ENCODE measurements at regions not wholly inside any gene's neighbourhood (a gene's known extent, or its start where the extent isn't known, plus 50 kb on each side); places are given as distances from the start of the nearest gene placed in this dataset.

DNA sequence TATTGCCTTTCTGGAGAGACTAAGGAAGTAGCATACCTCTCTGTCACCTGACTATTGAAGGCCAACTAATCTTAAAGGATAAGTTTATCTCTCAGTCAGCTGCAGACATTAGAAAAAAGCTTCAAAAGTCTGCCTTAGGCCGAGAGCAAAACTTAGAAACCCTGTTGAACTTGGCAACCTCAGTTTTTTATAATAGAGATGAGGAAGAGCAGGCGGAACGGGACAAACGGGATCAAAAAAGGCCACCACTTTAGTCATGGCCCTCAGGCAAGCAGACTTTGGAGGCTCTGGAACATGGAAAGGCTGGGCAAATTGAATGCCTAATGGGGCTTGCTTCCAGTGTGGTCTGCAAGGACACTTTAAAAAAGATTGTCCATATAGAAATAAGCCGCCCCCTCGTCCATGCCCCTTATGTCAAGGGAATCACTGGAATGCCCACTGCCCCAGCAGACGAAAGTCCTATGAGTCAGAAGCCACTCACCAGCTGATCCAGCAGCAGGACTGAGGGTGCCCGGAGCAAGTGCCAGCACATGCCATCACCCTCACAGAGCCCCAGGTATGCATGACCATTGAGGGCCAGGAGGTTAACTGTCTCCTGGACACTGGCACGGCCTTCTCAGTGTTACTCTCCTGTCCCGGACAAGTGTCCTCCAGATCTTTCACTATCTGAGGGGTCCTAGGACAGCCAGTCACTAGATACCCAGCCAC lies 61.5 kb upstream of the FAM98A start:
- no peak for DNase-seq

GRCh38 chr2:33655626-33656320 lies 56.7 kb upstream of the FAM98A start:
- no peak for DNase-seq

GRCh38 chr2:33652830-33653229 lies 53.7 kb upstream of the FAM98A start:
- DNase-seq: no peak

GRCh38 chr2:33650171-33650570 lies 51.1 kb upstream of the FAM98A start:
- no peak for DNase-seq
